ENCODE measurements at regions not wholly inside any gene's neighbourhood (a gene's known extent, or its start where the extent isn't known, plus 50 kb on each side); places are given as distances from the start of the nearest gene placed in this dataset.
"Not testable (repeated sequence)": the region's sequence is repeated elsewhere in the genome, so short reads cannot be mapped to it uniquely, and the experiment has no call there.

DNA sequence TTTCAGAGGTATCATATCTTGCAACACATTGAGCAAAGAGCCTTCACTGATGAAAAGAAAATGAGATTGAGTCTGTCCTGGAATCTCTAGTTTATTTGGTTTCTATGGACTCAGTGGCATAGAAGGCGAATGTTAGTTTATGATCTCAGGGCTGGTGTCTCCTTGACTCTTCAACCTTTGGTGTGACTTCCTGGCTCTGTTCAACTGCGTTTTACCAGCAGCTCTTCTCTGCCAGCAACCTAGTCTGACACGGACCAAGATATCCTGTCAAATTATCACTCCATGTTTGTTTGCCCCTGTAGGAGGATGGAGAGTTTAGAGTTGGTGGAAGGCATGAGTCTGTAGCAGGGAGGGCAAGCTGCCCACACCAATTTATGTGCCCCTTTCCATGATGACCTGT lies 82.9 kb upstream of the TBC1D5 start:
- Histone ChIP-seq H3K27me3 (replicated peaks in 1 of 2; ENCODE audit: control insufficient read depth in 2 of 2, extremely low read depth in 1 of 2, insufficient read depth in 2 of 2, low read length in 1 of 2) (no peaks in the 10 kb centered on the region), H3K27ac (ENCODE audit: low read length) (no peak overlapping the region), H3K4me1 (ENCODE audit: control insufficient read depth in 1 of 2, extremely low read depth in 1 of 2, insufficient read depth in 2 of 2, low read length in 2 of 2) (no peaks in the 10 kb centered on the region), H3K9me3 (no peaks in the 10 kb centered on the region), H3K4me3 (ENCODE audit: control insufficient read depth in 1 of 2, extremely low read depth in 1 of 2, low read length in 1 of 2) (no peak overlapping the region), H3K36me3 (ENCODE audit: control insufficient read depth in 2 of 2, extremely low read depth in 1 of 2, insufficient read depth in 1 of 2, low read length in 1 of 2) (no peaks in the 10 kb centered on the region)
- H3K36me3 Mint-ChIP-seq, result no peaks in the 10 kb centered on the region
- no peak for DNase-seq
- no peak overlapping the region for H3K27ac Mint-ChIP-seq
- peaks cover 2 to 4% of the 10 kb centered on the region in 2 donors for H3K27me3 Mint-ChIP-seq
- no peak for ATAC-seq (replicated peaks in 1 of 4)
- no peak overlapping the region for H3K4me3 Mint-ChIP-seq
- CTCF ChIA-PET, result no interaction called here
- POLR2A ChIA-PET, result no interaction called here
- H3K4me1 Mint-ChIP-seq, result no peaks in the 10 kb centered on the region
- no CpG with 5 or more reads among the region's 3 CpGs for WGBS (ENCODE audit: insufficient coverage)
- no peaks in the 10 kb centered on the region for H3K9me3 Mint-ChIP-seq

DNA sequence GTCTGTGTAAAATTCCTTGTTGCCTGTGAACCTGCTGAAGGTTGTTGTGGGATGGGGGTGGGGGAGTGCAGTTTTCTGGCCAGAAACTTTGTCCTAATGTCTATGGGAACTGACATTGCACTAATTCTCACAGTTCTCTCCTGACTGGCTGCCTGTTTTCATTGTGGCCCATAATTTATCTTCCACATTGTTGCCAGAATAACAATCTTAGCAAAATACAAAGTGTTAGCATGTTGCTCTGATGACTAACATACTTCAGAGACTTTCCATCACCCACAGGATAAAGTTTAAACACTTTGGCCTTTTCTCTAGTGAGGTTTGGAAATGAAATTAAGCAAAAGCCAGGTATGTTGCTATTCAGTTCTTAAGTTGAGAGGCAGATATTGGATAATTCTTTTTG lies 81.4 kb upstream of the TBC1D5 start:
- Histone ChIP-seq H3K27me3 (replicated peaks in 1 of 2; ENCODE audit: control insufficient read depth in 2 of 2, extremely low read depth in 1 of 2, insufficient read depth in 2 of 2, low read length in 1 of 2) (no peaks in the 10 kb centered on the region), H3K4me3 (ENCODE audit: control insufficient read depth in 1 of 2, extremely low read depth in 1 of 2, low read length in 1 of 2) (no peak overlapping the region), H3K9me3 (no peaks in the 10 kb centered on the region), H3K27ac (ENCODE audit: low read length) (no peak overlapping the region), H3K4me1 (ENCODE audit: control insufficient read depth in 1 of 2, extremely low read depth in 1 of 2, insufficient read depth in 2 of 2, low read length in 2 of 2) (no peaks in the 10 kb centered on the region), H3K36me3 (ENCODE audit: control insufficient read depth in 2 of 2, extremely low read depth in 1 of 2, insufficient read depth in 1 of 2, low read length in 1 of 2) (no peaks in the 10 kb centered on the region)
- no peaks in the 10 kb centered on the region for H3K4me1 Mint-ChIP-seq
- ChIA-PET POLR2A (no interaction called here), CTCF (no interaction called here)
- DNase-seq (no peak), ATAC-seq (replicated peaks in 1 of 4) (no peak)
- H3K27me3 Mint-ChIP-seq, result peaks cover 2 to 4% of the 10 kb centered on the region in 2 donors
- no peak overlapping the region for H3K4me3 Mint-ChIP-seq
- H3K9me3 Mint-ChIP-seq, result no peaks in the 10 kb centered on the region
- no peak overlapping the region for H3K27ac Mint-ChIP-seq
- no peaks in the 10 kb centered on the region for H3K36me3 Mint-ChIP-seq

- ChIA-PET CTCF (no interaction called here), POLR2A (no interaction called here)
- Histone ChIP-seq H3K4me3 (ENCODE audit: control insufficient read depth in 1 of 2, extremely low read depth in 1 of 2, low read length in 1 of 2) (no peak overlapping the region), H3K36me3 (ENCODE audit: control insufficient read depth in 2 of 2, extremely low read depth in 1 of 2, insufficient read depth in 1 of 2, low read length in 1 of 2) (no peaks in the 10 kb centered on the region), H3K4me1 (ENCODE audit: control insufficient read depth in 1 of 2, extremely low read depth in 1 of 2, insufficient read depth in 2 of 2, low read length in 2 of 2) (no peaks in the 10 kb centered on the region), H3K27me3 (replicated peaks in 1 of 2; ENCODE audit: control insufficient read depth in 2 of 2, extremely low read depth in 1 of 2, insufficient read depth in 2 of 2, low read length in 1 of 2) (peaks cover 0 to 3% of the 10 kb centered on the region in 2 experiments), H3K27ac (ENCODE audit: low read length) (no peak overlapping the region), H3K9me3 (no peaks in the 10 kb centered on the region)
- Mint-ChIP-seq H3K9me3 (no peaks in the 10 kb centered on the region), H3K4me3 (no peak overlapping the region), H3K27ac (no peak overlapping the region), H3K4me1 (no peaks in the 10 kb centered on the region), H3K36me3 (no peaks in the 10 kb centered on the region), H3K27me3 (peaks cover 2 to 4% of the 10 kb centered on the region in 2 donors)
- WGBS (ENCODE audit: insufficient coverage), result 84% methylated on average over 4 of the region's 4 CpGs
- ATAC-seq (replicated peaks in 1 of 4) (no peak), DNase-seq (no peak)
These were observed 80.6 kb upstream of the TBC1D5 start for GRCh38 chr3:17823036-17823435.

GRCh38 chr3:17820704-17821103 lies 78.3 kb upstream of the TBC1D5 start:
- Mint-ChIP-seq H3K27ac (no peak overlapping the region), H3K27me3 (peaks cover 2 to 4% of the 10 kb centered on the region in 2 donors), H3K4me1 (no peaks in the 10 kb centered on the region), H3K4me3 (no peak overlapping the region), H3K36me3 (no peaks in the 10 kb centered on the region), H3K9me3 (no peaks in the 10 kb centered on the region)
- 0% methylated on average over 1 of the region's 2 CpGs for WGBS (ENCODE audit: insufficient coverage)
- POLR2A ChIA-PET, result no interaction called here
- peaks cover 0 to 7% of the 10 kb centered on the region in 2 experiments for H3K27me3 ChIP-seq (replicated peaks in 1 of 2; ENCODE audit: control insufficient read depth in 2 of 2, extremely low read depth in 1 of 2, insufficient read depth in 2 of 2, low read length in 1 of 2)
- no peaks in the 10 kb centered on the region for H3K9me3 ChIP-seq
- no peak for DNase-seq
- no peaks in the 10 kb centered on the region for H3K36me3 ChIP-seq (ENCODE audit: control insufficient read depth in 2 of 2, extremely low read depth in 1 of 2, insufficient read depth in 1 of 2, low read length in 1 of 2)
- H3K27ac ChIP-seq (ENCODE audit: low read length), result no peak overlapping the region
- no peak overlapping the region for H3K4me3 ChIP-seq (ENCODE audit: control insufficient read depth in 1 of 2, extremely low read depth in 1 of 2, low read length in 1 of 2)
- CTCF ChIA-PET, result no interaction called here
- no peaks in the 10 kb centered on the region for H3K4me1 ChIP-seq (ENCODE audit: control insufficient read depth in 1 of 2, extremely low read depth in 1 of 2, insufficient read depth in 2 of 2, low read length in 2 of 2)
- ATAC-seq (replicated peaks in 1 of 4), result no peak

DNA sequence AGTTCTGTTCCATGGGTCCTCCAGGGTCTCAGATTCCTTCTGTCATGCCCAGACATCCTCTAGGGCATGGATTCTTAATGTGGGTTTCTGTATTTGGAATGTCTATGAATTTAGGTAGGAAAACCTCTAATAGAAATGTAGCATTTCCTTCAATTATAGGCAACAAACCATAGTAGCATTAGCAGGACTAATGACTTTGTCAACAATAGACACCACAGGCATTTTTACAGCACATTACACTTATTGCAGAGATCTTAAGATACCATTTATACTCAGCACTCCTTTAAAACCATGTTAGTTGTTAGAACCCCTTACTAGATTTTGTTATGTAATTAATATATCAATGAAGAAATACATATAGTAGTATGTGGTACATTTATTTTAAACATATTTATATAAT lies 77.8 kb upstream of the TBC1D5 start:
- Mint-ChIP-seq H3K9me3 (no peaks in the 10 kb centered on the region), H3K4me1 (no peaks in the 10 kb centered on the region), H3K4me3 (no peak overlapping the region), H3K27ac (no peak overlapping the region), H3K27me3 (peaks cover under 1 to 2% of the 10 kb centered on the region in 2 donors), H3K36me3 (no peaks in the 10 kb centered on the region)
- Histone ChIP-seq H3K27me3 (replicated peaks in 1 of 2; ENCODE audit: control insufficient read depth in 2 of 2, extremely low read depth in 1 of 2, insufficient read depth in 2 of 2, low read length in 1 of 2) (peaks cover 0 to 7% of the 10 kb centered on the region in 2 experiments), H3K9me3 (no peaks in the 10 kb centered on the region), H3K36me3 (ENCODE audit: control insufficient read depth in 2 of 2, extremely low read depth in 1 of 2, insufficient read depth in 1 of 2, low read length in 1 of 2) (no peaks in the 10 kb centered on the region), H3K4me3 (ENCODE audit: control insufficient read depth in 1 of 2, extremely low read depth in 1 of 2, low read length in 1 of 2) (no peak overlapping the region), H3K4me1 (ENCODE audit: control insufficient read depth in 1 of 2, extremely low read depth in 1 of 2, insufficient read depth in 2 of 2, low read length in 2 of 2) (no peaks in the 10 kb centered on the region), H3K27ac (ENCODE audit: low read length) (no peak overlapping the region)
- ATAC-seq (replicated peaks in 1 of 4) (no peak), DNase-seq (no peak)
- CTCF ChIA-PET, result no interaction called here
- POLR2A ChIA-PET, result no interaction called here

- H3K36me3 Mint-ChIP-seq; POLR2A ChIA-PET; ATAC-seq (replicated peaks in 1 of 4); H3K4me1 ChIP-seq (ENCODE audit: control insufficient read depth in 1 of 2, extremely low read depth in 1 of 2, insufficient read depth in 2 of 2, low read length in 2 of 2); H3K9me3 Mint-ChIP-seq; H3K27ac Mint-ChIP-seq; H3K27ac ChIP-seq (ENCODE audit: low read length); H3K9me3 ChIP-seq; H3K4me1 Mint-ChIP-seq; H3K4me3 Mint-ChIP-seq; H3K4me3 ChIP-seq (ENCODE audit: control insufficient read depth in 1 of 2, extremely low read depth in 1 of 2, low read length in 1 of 2); DNase-seq; H3K27me3 ChIP-seq (replicated peaks in 1 of 2; ENCODE audit: control insufficient read depth in 2 of 2, extremely low read depth in 1 of 2, insufficient read depth in 2 of 2, low read length in 1 of 2); H3K36me3 ChIP-seq (ENCODE audit: control insufficient read depth in 2 of 2, extremely low read depth in 1 of 2, insufficient read depth in 1 of 2, low read length in 1 of 2); H3K27me3 Mint-ChIP-seq: not testable (repeated sequence)
- CTCF ChIA-PET, result interaction anchor here in 1 of 2 donors (0.8 kb wide), 1 partner anchor 23 kb away, joined by 3 read pairs; no protein-coding TSS in a partner anchor
- WGBS (ENCODE audit: insufficient coverage), result 94% methylated on average over 17 of the region's 20 CpGs
These were observed 75.5 kb upstream of the TBC1D5 start for GRCh38 chr3:17817973-17818372.

- DNase-seq (no peak), ATAC-seq (replicated peaks in 1 of 4) (no peak)
- Histone ChIP-seq H3K4me3 (ENCODE audit: control insufficient read depth in 1 of 2, extremely low read depth in 1 of 2, low read length in 1 of 2) (no peak overlapping the region), H3K36me3 (ENCODE audit: control insufficient read depth in 2 of 2, extremely low read depth in 1 of 2, insufficient read depth in 1 of 2, low read length in 1 of 2) (no peaks in the 10 kb centered on the region), H3K9me3 (no peaks in the 10 kb centered on the region), H3K27ac (ENCODE audit: low read length) (no peak overlapping the region), H3K27me3 (replicated peaks in 1 of 2; ENCODE audit: control insufficient read depth in 2 of 2, extremely low read depth in 1 of 2, insufficient read depth in 2 of 2, low read length in 1 of 2) (peaks cover 0 to 7% of the 10 kb centered on the region in 2 experiments), H3K4me1 (ENCODE audit: control insufficient read depth in 1 of 2, extremely low read depth in 1 of 2, insufficient read depth in 2 of 2, low read length in 2 of 2) (no peaks in the 10 kb centered on the region)
- no peaks in the 10 kb centered on the region for H3K27me3 Mint-ChIP-seq
- H3K36me3 Mint-ChIP-seq, result no peaks in the 10 kb centered on the region
- no peaks in the 10 kb centered on the region for H3K9me3 Mint-ChIP-seq
- H3K27ac Mint-ChIP-seq, result no peak overlapping the region
- H3K4me1 Mint-ChIP-seq, result no peaks in the 10 kb centered on the region
- 99% methylated on average over 9 of the region's 9 CpGs for WGBS (ENCODE audit: insufficient coverage)
- H3K4me3 Mint-ChIP-seq, result no peak overlapping the region
- ChIA-PET CTCF (interaction anchor here in 1 of 2 donors (0.8 kb wide), 1 partner anchor 23 kb away, joined by 3 read pairs; no protein-coding TSS in a partner anchor), POLR2A (no interaction called here)
These were observed 75.1 kb upstream of the TBC1D5 start for GRCh38 chr3:17817545-17817944.
